ENCODE measurements at regions not wholly inside any gene's neighbourhood (a gene's known extent, or its start where the extent isn't known, plus 50 kb on each side); places are given as distances from the start of the nearest gene placed in this dataset.

DNA sequence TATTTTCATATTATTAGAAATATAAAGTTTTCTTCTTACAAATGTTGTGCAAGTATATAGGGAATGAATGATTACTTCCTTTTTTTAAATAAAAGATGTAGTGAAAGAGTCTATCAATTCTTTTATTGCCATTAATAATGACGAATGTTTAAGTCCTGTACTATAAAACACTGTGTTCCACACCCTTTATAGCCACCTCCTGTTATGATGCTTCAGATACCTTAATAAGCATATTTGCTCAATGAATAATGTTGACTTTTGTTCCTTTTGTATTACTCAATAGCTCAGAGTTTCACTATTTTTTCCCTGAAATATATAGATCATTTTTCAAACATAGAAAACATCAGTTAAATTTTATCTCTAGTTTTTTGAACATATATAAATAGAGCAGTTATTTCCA, 378.2 kb upstream of the THBS1 start:
- H3K36me3 ChIP-seq, result no peaks in the 10 kb centered on the region

GRCh38 chr15:39204031-39204430, 376.8 kb upstream of the THBS1 start:
- Histone ChIP-seq H3K36me3 (no peaks in the 10 kb centered on the region), H3K4me3 (no peak overlapping the region), H3K4me1 (peaks cover 0 to 4% (median 0%) of the 10 kb centered on the region in 4 donors), H3K27ac (no peak overlapping the region), H3K27me3 (no peaks in the 10 kb centered on the region), H3K9me3 (no peaks in the 10 kb centered on the region)
- TF ChIP-seq, protein P1, sequence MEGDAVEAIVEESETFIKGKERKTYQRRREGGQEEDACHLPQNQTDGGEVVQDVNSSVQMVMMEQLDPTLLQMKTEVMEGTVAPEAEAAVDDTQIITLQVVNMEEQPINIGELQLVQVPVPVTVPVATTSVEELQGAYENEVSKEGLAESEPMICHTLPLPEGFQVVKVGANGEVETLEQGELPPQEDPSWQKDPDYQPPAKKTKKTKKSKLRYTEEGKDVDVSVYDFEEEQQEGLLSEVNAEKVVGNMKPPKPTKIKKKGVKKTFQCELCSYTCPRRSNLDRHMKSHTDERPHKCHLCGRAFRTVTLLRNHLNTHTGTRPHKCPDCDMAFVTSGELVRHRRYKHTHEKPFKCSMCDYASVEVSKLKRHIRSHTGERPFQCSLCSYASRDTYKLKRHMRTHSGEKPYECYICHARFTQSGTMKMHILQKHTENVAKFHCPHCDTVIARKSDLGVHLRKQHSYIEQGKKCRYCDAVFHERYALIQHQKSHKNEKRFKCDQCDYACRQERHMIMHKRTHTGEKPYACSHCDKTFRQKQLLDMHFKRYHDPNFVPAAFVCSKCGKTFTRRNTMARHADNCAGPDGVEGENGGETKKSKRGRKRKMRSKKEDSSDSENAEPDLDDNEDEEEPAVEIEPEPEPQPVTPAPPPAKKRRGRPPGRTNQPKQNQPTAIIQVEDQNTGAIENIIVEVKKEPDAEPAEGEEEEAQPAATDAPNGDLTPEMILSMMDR (IDR thresholded peaks at IDR 0.05), result no peak
- intact Hi-C loops (cut with DNase I; ENCODE audit: low total_unique reads), result no loop called here
- no peak for DNase-seq

More for the DNA sequence above, 378.2 kb upstream of the THBS1 start:
- Histone ChIP-seq H3K27me3 (no peaks in the 10 kb centered on the region), H3K4me1 (peaks cover 0 to 4% (median 0%) of the 10 kb centered on the region in 4 donors), H3K4me3 (no peak overlapping the region), H3K27ac (no peak overlapping the region), H3K9me3 (no peaks in the 10 kb centered on the region)
- intact Hi-C loops (cut with DNase I; ENCODE audit: low total_unique reads), result no loop called here
- TF ChIP-seq, protein P1 (IDR thresholded peaks at IDR 0.05), result no peak
- no peak for DNase-seq

- Histone ChIP-seq H3K27ac (no peak overlapping the region), H3K27me3 (no peaks in the 10 kb centered on the region), H3K9me3 (no peaks in the 10 kb centered on the region), H3K36me3 (no peaks in the 10 kb centered on the region), H3K4me1 (no peaks in the 10 kb centered on the region), H3K4me3 (no peak overlapping the region)
- TF ChIP-seq, protein P1 (IDR thresholded peaks at IDR 0.05), result no peak
- intact Hi-C loops (cut with DNase I; ENCODE audit: low total_unique reads), result no loop called here
- DNase-seq, result no peak
Observed at GRCh38 chr15:39205081-39205480, 375.8 kb upstream of the THBS1 start.

DNA sequence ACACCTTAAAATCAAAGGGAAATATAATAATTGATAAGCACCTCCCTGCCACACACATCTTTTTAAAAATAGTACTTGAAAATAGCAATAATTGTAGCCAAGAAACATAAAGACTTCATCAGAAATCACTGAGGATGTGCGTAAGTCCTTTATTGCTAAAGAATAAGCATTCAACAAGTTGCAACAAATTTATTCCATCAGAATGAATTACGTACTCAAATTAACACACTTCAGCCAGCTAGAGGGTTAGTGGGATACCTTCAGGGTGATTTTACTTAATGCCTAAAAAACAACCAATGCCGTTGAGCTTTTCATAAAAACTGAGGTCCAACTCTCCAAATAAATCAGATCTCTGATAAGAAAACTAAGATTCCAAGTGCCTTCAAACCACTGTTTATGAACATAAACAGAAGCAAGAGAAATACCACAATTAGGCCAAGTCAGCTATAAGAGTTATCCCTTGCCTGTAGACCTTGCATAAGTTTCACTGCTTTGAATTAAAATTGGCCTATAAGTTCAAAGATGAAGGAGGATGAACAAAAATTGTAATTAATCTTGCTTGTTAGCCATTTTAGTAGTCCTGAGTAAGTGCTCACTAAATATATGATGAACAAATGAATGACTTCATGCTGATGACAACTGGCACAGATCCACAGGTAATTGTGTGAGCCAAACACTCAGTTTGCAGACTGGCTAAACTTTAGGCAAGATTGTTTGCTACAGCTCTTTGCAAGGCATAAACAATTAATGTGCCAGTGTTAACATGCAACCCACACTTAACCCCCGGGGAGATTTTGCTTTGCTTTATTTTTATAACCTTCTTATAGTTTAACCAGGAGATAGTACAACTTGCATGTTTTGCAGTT, 375.1 kb upstream of the THBS1 start:
- Histone ChIP-seq H3K27ac (no peak overlapping the region), H3K36me3 (no peaks in the 10 kb centered on the region), H3K27me3 (no peaks in the 10 kb centered on the region), H3K9me3 (no peaks in the 10 kb centered on the region), H3K4me1 (no peaks in the 10 kb centered on the region), H3K4me3 (no peak overlapping the region)
- intact Hi-C loops (cut with DNase I; ENCODE audit: low total_unique reads), result no loop called here
- DNase-seq, result no peak
- TF ChIP-seq, protein P1 (IDR thresholded peaks at IDR 0.05), result no peak

DNA sequence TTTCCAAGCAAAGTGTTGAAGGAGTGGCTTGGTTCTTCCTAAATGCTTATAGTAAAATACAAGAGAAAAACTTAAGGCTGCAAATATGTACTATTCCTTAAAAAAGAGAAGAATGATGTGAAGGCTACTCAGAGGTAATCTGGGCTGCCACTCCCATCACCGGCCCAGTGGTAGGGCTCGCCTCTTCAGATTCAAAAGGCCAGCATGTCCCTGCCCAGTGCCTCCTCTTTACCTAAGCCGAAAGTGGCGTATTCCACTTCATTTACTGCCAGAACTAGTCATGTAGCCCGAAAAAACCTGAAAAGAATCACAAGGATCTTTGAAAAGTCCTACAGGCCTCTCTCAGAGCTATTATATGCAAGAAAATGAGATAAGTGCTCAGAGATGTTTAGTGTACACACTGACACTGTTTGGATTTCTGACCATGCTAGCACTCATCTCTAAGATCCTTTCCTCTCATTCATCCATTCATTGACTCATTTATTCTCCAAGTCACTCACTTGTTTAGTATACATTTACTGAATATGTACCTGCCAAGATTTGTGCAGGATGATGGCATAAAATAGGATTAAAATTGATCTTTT, 373.3 kb upstream of the THBS1 start:
- no peak for DNase-seq
- H3K36me3 ChIP-seq, result no peaks in the 10 kb centered on the region
- H3K27ac ChIP-seq, result no peak overlapping the region
- no peaks in the 10 kb centered on the region for H3K27me3 ChIP-seq
- TF ChIP-seq, protein P1 (IDR thresholded peaks at IDR 0.05), result no peak
- H3K4me3 ChIP-seq, result no peak overlapping the region
- no peaks in the 10 kb centered on the region for H3K9me3 ChIP-seq
- H3K4me1 ChIP-seq, result no peaks in the 10 kb centered on the region
- intact Hi-C loops (cut with DNase I; ENCODE audit: low total_unique reads), result no loop called here
